PC-9 (cell line): ENCODE measurements at regions not wholly inside any gene's neighbourhood (a gene's known extent, or its start where the extent isn't known, plus 50 kb on each side); places are given as distances from the start of the nearest gene placed in this dataset.

Experiments used
- BruUV-seq: library from RNA; stranded (reverse); fragments of 400-500 nt; replicated peaks from 2 replicates; lab custom pipeline; 2021; lab: Mats Ljungman, UMichigan
- CTCF ChIA-PET: fragments of 300-600 bp; sonication (Branson Sonifier 250); formaldehyde crosslinking; loops from one replicate; lab custom pipeline; 2022; ENCODE audit warnings: antibody characterized with exemption; lab: Charles Lee
- POLR2A ChIA-PET: fragments of 300-600 bp; sonication (Branson Sonifier 250); formaldehyde crosslinking; loops from one replicate; lab custom pipeline; 2022; ENCODE audit warnings: antibody characterized with exemption; ENCODE audit not compliant: unreplicated experiment; lab: Charles Lee
- DNase-seq, 2 experiments: peaks; one replicate each; pipeline versions ENCODE4 v3.0.0 to v3.0.0-alpha.2; 2015 to 2022; ENCODE audit warnings: mixed read lengths in 1 of 2
- H2AFZ ChIP-seq: fragments of 200-600 bp; sonication (generic); 2 replicates; pipeline ENCODE4 v1.8.1; 2017; ENCODE audit warnings: antibody characterized with exemption
- H3F3A ChIP-seq: fragments of 200-600 bp; sonication (generic); 2 replicates; pipeline ENCODE4 v1.8.1; 2017; ENCODE audit warnings: antibody characterized with exemption, mild to moderate bottlenecking, low read depth; ENCODE audit not compliant: insufficient read depth
- H3K27ac ChIP-seq: fragments of 200-600 bp; sonication (generic); 2 replicates; pipeline ENCODE4 v1.6.1; 2016; ENCODE audit warnings: mixed run types
- H3K27me3 ChIP-seq: fragments of 200-600 bp; sonication (generic); 2 replicates; pipeline ENCODE4 v1.6.1; 2016; ENCODE audit warnings: low read depth, mixed run types; ENCODE audit not compliant: insufficient read depth
- H3K36me3 ChIP-seq: fragments of 200-600 bp; sonication (generic); 2 replicates; pipeline ENCODE4 v1.6.1; 2016; ENCODE audit warnings: low read depth, mixed run types
- H3K4me1 ChIP-seq: fragments of 200-600 bp; sonication (generic); replicated peaks from 2 replicates; pipeline ENCODE4 v1.6.1; 2016; ENCODE audit warnings: mixed run types; ENCODE audit not compliant: insufficient read depth
- H3K4me2 ChIP-seq: fragments of 200-600 bp; sonication (generic); 2 replicates; pipeline ENCODE4 v1.6.1; 2017; ENCODE audit warnings: mixed run types
- H3K4me3 ChIP-seq: fragments of 200-600 bp; sonication (generic); 2 replicates; pipeline ENCODE4 v1.6.1; 2016; ENCODE audit warnings: mixed run types
- H3K79me2 ChIP-seq: fragments of 200-600 bp; sonication (generic); 2 replicates; pipeline ENCODE4 v1.6.1; 2017; ENCODE audit warnings: low read depth, mixed run types
- H3K9me2 ChIP-seq: fragments of 200-600 bp; sonication (generic); 2 replicates; pipeline ENCODE4 v1.8.1; 2017; ENCODE audit warnings: mild to moderate bottlenecking; ENCODE audit not compliant: insufficient read depth
- H3K9me3 ChIP-seq: fragments of 200-600 bp; sonication (generic); 2 replicates; pipeline ENCODE4 v1.8.1; 2016; ENCODE audit warnings: low read depth; ENCODE audit not compliant: insufficient read depth
- H4K20me1 ChIP-seq: fragments of 200-600 bp; sonication (generic); 2 replicates; pipeline ENCODE4 v1.8.1; 2017; ENCODE audit not compliant: insufficient read depth
- CTCF ChIP-seq: fragments of 200-600 bp; sonication (generic); conservative IDR thresholded peaks from 2 replicates; pipeline ENCODE4 v1.6.1; 2017; ENCODE audit warnings: mixed run types, antibody characterized with exemption, mild to moderate bottlenecking, moderate library complexity
- EZH2 ChIP-seq: fragments of 200-600 bp; sonication (generic); IDR thresholded peaks from 2 replicates; pipeline ENCODE4 v1.8.0; 2017; ENCODE audit warnings: antibody characterized with exemption, low read depth
- intact Hi-C: fragments of 100-400 bp; cut with micrococcal nuclease; formaldehyde crosslinking; loops from one replicate; pipeline ENCODE4 v1.10.0; 2022; ENCODE audit not compliant: unreplicated experiment

- Histone ChIP-seq H3F3A (no peaks in the 10 kb centered on the region), H3K9me2 (no peaks in the 10 kb centered on the region), H3K4me2 (no peak overlapping the region), H3K9me3 (no peaks in the 10 kb centered on the region), H2AFZ (no peak overlapping the region), H3K27me3 (peaks cover 9% of the 10 kb centered on the region), H3K79me2 (no peaks in the 10 kb centered on the region), H4K20me1 (no peaks in the 10 kb centered on the region), H3K4me1 (no peaks in the 10 kb centered on the region), H3K36me3 (no peaks in the 10 kb centered on the region), H3K4me3 (no peak overlapping the region), H3K27ac (no peak overlapping the region)
- no peak for TF ChIP-seq EZH2
- TF ChIP-seq CTCF = no peak
- no TSS peak for BruUV-seq
- CTCF ChIA-PET = no interaction called here
- POLR2A ChIA-PET = no interaction called here
- no peak for DNase-seq
- intact Hi-C loops = no loop called here
These were observed 521.6 kb downstream of the TRIML1 start for GRCh38 chr4:188660796-188661195.

GRCh38 chr4:188661502-188661901 is 522.3 kb downstream of the TRIML1 start:
- TF ChIP-seq CTCF = no peak
- TF ChIP-seq EZH2 = no peak
- intact Hi-C loops = no loop called here
- no peaks in the 10 kb centered on the region for H3K36me3 ChIP-seq
- ChIA-PET CTCF (no interaction called here), POLR2A (no interaction called here)
- no TSS peak for BruUV-seq
- no peak for DNase-seq
- H3K4me3 ChIP-seq = no peak overlapping the region
- H3F3A ChIP-seq = no peaks in the 10 kb centered on the region
- H3K4me2 ChIP-seq = no peak overlapping the region
- peaks cover 9% of the 10 kb centered on the region for H3K27me3 ChIP-seq
- no peak overlapping the region for H3K27ac ChIP-seq
- no peak overlapping the region for H2AFZ ChIP-seq
- no peaks in the 10 kb centered on the region for H3K9me2 ChIP-seq
- no peaks in the 10 kb centered on the region for H3K79me2 ChIP-seq
- no peaks in the 10 kb centered on the region for H3K4me1 ChIP-seq
- H3K9me3 ChIP-seq = no peaks in the 10 kb centered on the region
- H4K20me1 ChIP-seq = no peaks in the 10 kb centered on the region

- Histone ChIP-seq H3K27me3 (peaks cover 9% of the 10 kb centered on the region), H3K36me3 (no peaks in the 10 kb centered on the region), H3K9me2 (no peaks in the 10 kb centered on the region), H3K4me3 (no peak overlapping the region), H3K9me3 (no peaks in the 10 kb centered on the region), H3K4me1 (no peaks in the 10 kb centered on the region), H3F3A (no peaks in the 10 kb centered on the region), H3K79me2 (no peaks in the 10 kb centered on the region), H2AFZ (no peak overlapping the region), H3K4me2 (no peak overlapping the region), H4K20me1 (no peaks in the 10 kb centered on the region), H3K27ac (no peak overlapping the region)
- ChIA-PET POLR2A (no interaction called here), CTCF (no interaction called here)
- TF ChIP-seq EZH2 (no peak), CTCF (no peak)
- intact Hi-C loops = no loop called here
- no TSS peak for BruUV-seq
- DNase-seq = no peak
These were observed 524.1 kb downstream of the TRIML1 start for GRCh38 chr4:188663369-188663768.
